Esophagus (tissue), 2 donors: ENCODE measurements at regions not wholly inside any gene's neighbourhood (a gene's known extent, or its start where the extent isn't known, plus 50 kb on each side); places are given as distances from the start of the nearest gene placed in this dataset.
"Not testable (repeated sequence)": the region's sequence is repeated elsewhere in the genome, so short reads cannot be mapped to it uniquely, and the experiment has no call there.

Source experiments
- H3K27ac ChIP-seq, 2 donors: one replicate each; pipeline ENCODE4 v1.5.1; 2013; ENCODE audit warnings: low read depth in 2 of 2, mild to moderate bottlenecking in 2 of 2, inconsistent platforms in 1 of 2, low read length in 1 of 2, moderate library complexity in 1 of 2
- H3K27me3 ChIP-seq, 2 donors: one replicate each; pipeline ENCODE4 v1.6.1; 2013; ENCODE audit warnings: low read length in 2 of 2, control low read depth in 1 of 2, mild to moderate bottlenecking in 1 of 2; ENCODE audit not compliant: insufficient read depth in 2 of 2, control insufficient read depth in 1 of 2
- H3K36me3 ChIP-seq, 2 donors: one replicate each; pipeline ENCODE4 v1.6.1; 2013; ENCODE audit warnings: low read length in 1 of 2; ENCODE audit not compliant: control insufficient read depth in 2 of 2, insufficient read depth in 2 of 2
- H3K4me1 ChIP-seq, 2 donors: one replicate each; pipeline ENCODE4 v1.6.1; 2013; ENCODE audit warnings: low read length in 1 of 2; ENCODE audit not compliant: control insufficient read depth in 2 of 2, insufficient read depth in 2 of 2
- H3K4me3 ChIP-seq, 2 donors: one replicate each; pipeline ENCODE4 v1.5.1; 2013; ENCODE audit warnings: low read length in 2 of 2, mild to moderate bottlenecking in 2 of 2, low read depth in 1 of 2, moderate library complexity in 1 of 2
- H3K9me3 ChIP-seq, 2 donors: one replicate each; pipeline ENCODE4 v1.6.1; 2013; ENCODE audit warnings: mild to moderate bottlenecking in 2 of 2, low read depth in 1 of 2, low read length in 1 of 2, moderate library complexity in 1 of 2; ENCODE audit not compliant: control insufficient read depth in 2 of 2, insufficient read depth in 1 of 2
- WGBS, 2 donors: extraction: QIAGEN DNeasy Blood & Tissue Kit; methylation state at CpG; one replicate each; pipeline ENCODE4 v1.1.7; 2013; 5-methylcytosine and 5-hydroxymethylcytosine counted together
- donor health status: healthy with polysubstance abuse.
- donor health status: Bipolar disorder and iron deficiency.

DNA sequence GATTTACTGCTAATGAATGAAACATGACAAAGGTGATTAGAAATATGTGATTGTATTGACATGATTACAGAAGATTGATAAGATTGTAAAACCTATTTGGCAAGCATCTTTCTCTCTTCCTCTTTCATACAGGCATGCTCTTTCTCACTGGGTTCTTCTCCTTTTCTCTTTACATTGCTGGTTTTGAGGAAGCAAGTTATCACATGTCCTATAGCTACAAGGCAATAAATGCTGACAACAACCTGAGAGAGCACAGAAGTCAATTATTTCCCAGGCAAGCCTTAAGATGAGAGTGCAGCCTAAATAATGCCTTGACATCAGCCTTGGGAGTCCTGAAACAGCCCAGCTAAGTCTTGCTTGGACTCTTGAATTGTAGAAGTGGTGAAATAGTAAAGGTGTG lies 875.0 kb downstream of the SLITRK1 start:
- no peak overlapping the region for H3K4me3 ChIP-seq
- H3K4me1 ChIP-seq, result no peaks in the 10 kb centered on the region
- H3K27me3 ChIP-seq, result no peaks in the 10 kb centered on the region
- H3K36me3 ChIP-seq, result no peaks in the 10 kb centered on the region
- no peak overlapping the region for H3K27ac ChIP-seq
- no peaks in the 10 kb centered on the region for H3K9me3 ChIP-seq

DNA sequence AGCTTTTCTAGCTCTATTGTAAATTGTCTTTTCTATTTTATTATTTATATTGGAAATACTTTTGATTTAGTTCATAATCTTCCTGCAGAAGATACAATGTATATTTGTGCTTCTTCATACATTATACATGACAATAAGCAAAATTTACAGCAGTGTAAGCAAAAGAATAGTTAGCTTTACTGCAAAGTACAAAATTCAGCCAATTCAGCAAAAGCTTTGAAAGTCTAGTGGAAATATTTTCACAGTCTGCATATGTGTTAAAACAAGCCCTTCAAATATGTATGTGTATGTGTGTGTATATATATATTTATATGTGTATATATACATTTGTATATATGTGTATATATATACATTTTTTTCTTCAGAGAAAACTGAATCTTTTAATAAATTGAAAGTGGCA lies 879.1 kb downstream of the SLITRK1 start:
- Histone ChIP-seq H3K4me3 (no peak overlapping the region), H3K4me1 (no peaks in the 10 kb centered on the region), H3K9me3 (no peaks in the 10 kb centered on the region), H3K27me3 (no peaks in the 10 kb centered on the region), H3K27ac (no peak overlapping the region), H3K36me3 (no peaks in the 10 kb centered on the region)

DNA sequence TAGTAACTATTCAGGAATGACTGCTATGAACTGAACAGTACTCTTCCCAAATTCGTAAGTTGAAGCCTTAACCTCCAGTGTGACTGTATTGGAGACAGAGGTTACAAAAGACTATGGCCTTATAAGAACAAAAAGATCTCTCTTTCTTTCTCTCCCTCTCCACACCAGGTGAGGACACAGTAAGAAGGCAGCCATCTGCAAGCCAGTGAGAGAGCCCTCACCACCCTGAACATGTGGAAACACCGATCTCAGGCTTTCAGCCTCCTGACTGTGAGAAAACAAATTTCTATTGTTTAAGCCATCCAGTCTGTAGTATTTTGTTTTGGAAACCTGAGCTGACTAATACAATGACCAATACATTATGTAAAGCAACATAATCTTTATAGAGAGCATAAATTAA lies 888.9 kb downstream of the SLITRK1 start:
- no peaks in the 10 kb centered on the region for H3K4me1 ChIP-seq
- H3K4me3 ChIP-seq, result no peak overlapping the region
- no peak overlapping the region for H3K27ac ChIP-seq
- no peaks in the 10 kb centered on the region for H3K27me3 ChIP-seq
- 78 to 83% methylated on average over 2 of the region's 2 CpGs for WGBS, 2 donors
- H3K9me3 ChIP-seq, result no peaks in the 10 kb centered on the region
- no peaks in the 10 kb centered on the region for H3K36me3 ChIP-seq

DNA sequence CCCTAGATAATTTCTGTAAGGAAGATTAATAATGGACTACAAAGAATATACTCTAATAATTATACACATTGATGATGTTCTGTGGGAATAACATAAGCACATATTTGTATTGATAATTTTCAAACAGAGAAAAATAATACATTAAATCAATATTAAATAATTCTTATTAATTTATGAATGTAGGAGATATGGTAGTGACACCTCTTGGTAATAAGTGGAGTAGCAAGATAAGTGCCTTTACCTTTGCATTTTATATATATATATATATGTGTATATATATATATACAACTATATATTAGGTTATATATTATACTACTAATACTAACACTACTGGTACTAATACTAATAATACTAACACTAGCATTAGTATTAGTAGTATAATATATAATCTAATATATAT lies 905.8 kb downstream of the SLITRK1 start:
- H3K9me3 ChIP-seq, result no peaks in the 10 kb centered on the region
- no peaks in the 10 kb centered on the region for H3K27me3 ChIP-seq
- no peaks in the 10 kb centered on the region for H3K4me1 ChIP-seq
- H3K36me3 ChIP-seq, result no peaks in the 10 kb centered on the region
- H3K27ac ChIP-seq, result no peak overlapping the region
- H3K4me3 ChIP-seq, result no peak overlapping the region

DNA sequence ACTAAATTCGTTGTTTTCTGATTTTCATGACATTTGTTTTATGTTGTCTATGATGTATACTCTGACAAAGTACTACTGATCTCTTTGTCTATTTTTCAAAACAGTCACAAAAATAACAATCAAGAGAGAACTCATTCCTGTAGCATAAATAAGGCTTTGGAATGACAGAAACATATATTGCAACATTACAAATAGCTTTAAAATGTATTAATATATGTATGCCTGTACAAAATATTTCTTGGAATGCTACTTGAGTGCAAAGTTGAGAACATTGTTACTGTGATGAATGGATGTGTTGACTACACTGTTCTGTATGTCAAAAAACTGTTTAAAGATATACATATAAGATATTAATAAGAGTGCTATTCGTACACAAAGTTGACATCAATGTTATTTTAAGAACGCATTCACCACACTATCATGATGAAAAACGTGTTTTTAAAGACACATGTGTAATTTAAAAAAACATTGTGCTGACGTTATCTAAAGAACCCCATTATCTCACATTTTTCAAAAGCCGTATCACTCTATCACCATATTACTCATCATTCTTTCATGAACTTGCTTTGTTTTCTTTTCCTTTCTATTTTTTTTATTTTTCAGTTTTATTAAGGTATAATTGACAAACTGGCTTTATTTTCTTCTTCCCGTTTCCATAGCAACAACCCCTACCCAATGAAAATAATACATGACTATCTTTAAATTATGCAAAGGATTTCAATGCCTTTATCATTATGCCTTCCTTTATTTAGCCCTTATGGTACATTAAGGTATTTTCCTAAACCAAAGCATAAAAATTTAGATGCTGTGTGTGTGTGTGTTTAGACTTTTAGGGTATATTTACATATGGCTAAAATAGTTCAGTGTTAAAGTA lies 918.8 kb downstream of the SLITRK1 start:
- no peak overlapping the region for H3K4me3 ChIP-seq
- H3K36me3 ChIP-seq, result no peaks in the 10 kb centered on the region
- WGBS, 2 donors, result 44 to 46% methylated on average over 7 of the region's 7 CpGs
- no peaks in the 10 kb centered on the region for H3K9me3 ChIP-seq
- no peak overlapping the region for H3K27ac ChIP-seq
- H3K27me3 ChIP-seq, result no peaks in the 10 kb centered on the region
- no peaks in the 10 kb centered on the region for H3K4me1 ChIP-seq

DNA sequence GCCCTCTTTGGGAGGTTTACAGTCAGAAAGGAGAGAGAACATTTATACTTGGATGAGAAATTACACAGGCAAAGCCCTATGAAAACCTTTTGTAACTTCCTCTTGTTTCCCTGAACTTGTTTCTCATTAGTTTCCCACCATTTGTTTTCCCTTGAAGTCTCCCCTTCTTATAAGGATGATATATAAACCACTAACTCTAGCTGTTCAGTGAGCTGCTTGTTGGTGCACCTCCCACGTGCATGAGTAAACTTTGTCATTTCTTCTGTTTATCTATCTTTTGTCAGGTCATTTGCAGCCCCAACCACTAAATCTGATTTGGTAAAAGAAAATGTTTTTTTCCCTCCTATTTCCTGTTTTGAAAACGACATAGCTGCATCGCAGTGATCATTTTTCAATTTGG lies 919.9 kb downstream of the SLITRK1 start:
- Histone ChIP-seq H3K27me3 (no peaks in the 10 kb centered on the region), H3K9me3 (no peaks in the 10 kb centered on the region), H3K36me3 (no peaks in the 10 kb centered on the region), H3K4me1 (no peaks in the 10 kb centered on the region), H3K27ac (no peak overlapping the region), H3K4me3 (no peak overlapping the region)
- 30 to 31% methylated on average over 3 of the region's 3 CpGs for WGBS, 2 donors

DNA sequence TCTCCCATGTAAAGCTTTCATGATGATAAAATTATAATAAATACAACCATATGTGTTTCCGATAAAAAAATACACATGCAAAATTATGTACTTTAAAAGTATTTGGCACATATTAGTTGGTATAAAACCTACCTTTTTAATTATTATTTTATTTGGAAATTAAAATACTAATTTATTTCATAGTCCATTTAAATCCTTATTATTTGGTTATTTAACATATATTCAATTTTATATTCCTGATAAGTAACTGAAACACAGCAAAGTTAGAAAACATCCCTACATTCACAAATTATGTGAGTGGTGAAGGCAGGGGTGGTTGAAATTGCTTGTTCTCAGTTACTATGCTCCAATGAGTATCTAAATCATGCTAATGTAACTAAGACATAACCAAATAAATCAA lies 920.5 kb downstream of the SLITRK1 start:
- 93 to 94% methylated on average over 1 of the region's 1 CpG for WGBS, 2 donors
- no peaks in the 10 kb centered on the region for H3K36me3 ChIP-seq
- H3K27ac ChIP-seq, result no peak overlapping the region
- H3K4me3 ChIP-seq, result no peak overlapping the region
- no peaks in the 10 kb centered on the region for H3K9me3 ChIP-seq
- H3K27me3 ChIP-seq, result no peaks in the 10 kb centered on the region
- no peaks in the 10 kb centered on the region for H3K4me1 ChIP-seq

DNA sequence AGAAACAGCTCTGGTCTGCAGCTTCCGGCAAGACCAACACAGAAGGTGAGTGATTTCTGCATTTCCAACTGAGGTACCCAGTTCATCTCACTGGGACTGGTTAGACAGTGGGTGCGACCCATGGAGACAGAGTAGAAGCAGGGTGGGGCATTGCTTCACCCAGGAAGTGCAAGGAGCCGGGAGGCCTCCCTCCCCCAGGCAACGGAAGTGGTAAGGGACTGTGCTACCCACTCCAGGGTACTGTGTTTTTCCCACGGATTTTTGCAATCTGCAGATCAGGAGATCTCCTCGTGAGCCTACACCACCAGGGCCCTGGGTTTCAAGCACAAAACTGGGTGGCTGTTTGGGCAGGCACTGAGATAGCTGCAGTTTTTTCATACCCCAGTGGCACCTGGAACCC lies 929.9 kb downstream of the SLITRK1 start:
- not testable (repeated sequence) for H3K36me3 ChIP-seq, H3K4me1 ChIP-seq, H3K27ac ChIP-seq, H3K27me3 ChIP-seq, H3K9me3 ChIP-seq, H3K4me3 ChIP-seq
- WGBS, 2 donors, result 82 to 84% methylated on average over 6 of the region's 6 CpGs

DNA sequence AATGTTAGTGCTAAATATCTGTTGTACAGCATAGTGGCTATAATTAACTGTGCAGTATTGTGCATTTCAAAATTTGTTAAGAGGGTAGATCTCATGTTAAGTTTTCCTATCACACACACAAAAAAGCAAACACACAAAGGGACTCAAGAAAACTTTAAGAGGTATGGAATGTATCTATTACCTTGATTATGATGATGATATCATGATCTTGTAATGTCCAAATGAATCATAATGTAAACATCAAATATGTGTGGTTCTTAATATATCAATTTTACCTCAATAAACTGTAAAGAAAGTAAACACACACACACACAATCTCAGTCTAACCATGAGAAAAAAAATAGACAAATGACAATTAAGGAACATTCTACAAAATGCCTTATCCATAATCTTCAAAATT lies 934.6 kb downstream of the SLITRK1 start:
- Histone ChIP-seq H3K27me3 (no peaks in the 10 kb centered on the region), H3K4me3 (no peak overlapping the region), H3K9me3 (no peaks in the 10 kb centered on the region), H3K36me3 (no peaks in the 10 kb centered on the region), H3K4me1 (no peaks in the 10 kb centered on the region), H3K27ac (no peak overlapping the region)

DNA sequence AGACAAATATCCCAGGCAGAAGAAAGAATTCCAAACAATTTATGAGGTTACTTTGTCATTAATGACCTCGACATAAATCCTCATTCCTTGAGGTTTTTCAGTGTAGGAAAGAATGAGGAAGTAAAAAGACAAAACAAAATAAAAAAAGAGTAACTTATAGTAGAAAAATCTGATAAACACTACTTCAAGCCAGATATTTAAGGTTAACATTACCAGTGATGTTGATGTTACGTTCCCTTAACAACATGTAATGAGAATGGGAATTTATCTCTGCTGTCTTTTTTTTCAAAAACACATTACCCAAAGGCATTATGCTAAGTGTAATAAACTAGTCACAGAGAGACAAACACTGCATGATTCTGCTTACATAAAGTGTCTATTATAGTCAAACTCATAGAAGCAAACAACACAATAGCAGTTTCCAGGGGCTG lies 935.1 kb downstream of the SLITRK1 start:
- Histone ChIP-seq H3K4me3 (no peak overlapping the region), H3K9me3 (no peaks in the 10 kb centered on the region), H3K27me3 (no peaks in the 10 kb centered on the region), H3K36me3 (no peaks in the 10 kb centered on the region), H3K27ac (no peak overlapping the region), H3K4me1 (no peaks in the 10 kb centered on the region)
- 59 to 62% methylated on average over 2 of the region's 2 CpGs for WGBS, 2 donors
